ENCODE measurements at regions not wholly inside any gene's neighbourhood (a gene's known extent, or its start where the extent isn't known, plus 50 kb on each side); places are given as distances from the start of the nearest gene placed in this dataset.
"Not testable (repeated sequence)": the region's sequence is repeated elsewhere in the genome, so short reads cannot be mapped to it uniquely, and the experiment has no call there.

DNA sequence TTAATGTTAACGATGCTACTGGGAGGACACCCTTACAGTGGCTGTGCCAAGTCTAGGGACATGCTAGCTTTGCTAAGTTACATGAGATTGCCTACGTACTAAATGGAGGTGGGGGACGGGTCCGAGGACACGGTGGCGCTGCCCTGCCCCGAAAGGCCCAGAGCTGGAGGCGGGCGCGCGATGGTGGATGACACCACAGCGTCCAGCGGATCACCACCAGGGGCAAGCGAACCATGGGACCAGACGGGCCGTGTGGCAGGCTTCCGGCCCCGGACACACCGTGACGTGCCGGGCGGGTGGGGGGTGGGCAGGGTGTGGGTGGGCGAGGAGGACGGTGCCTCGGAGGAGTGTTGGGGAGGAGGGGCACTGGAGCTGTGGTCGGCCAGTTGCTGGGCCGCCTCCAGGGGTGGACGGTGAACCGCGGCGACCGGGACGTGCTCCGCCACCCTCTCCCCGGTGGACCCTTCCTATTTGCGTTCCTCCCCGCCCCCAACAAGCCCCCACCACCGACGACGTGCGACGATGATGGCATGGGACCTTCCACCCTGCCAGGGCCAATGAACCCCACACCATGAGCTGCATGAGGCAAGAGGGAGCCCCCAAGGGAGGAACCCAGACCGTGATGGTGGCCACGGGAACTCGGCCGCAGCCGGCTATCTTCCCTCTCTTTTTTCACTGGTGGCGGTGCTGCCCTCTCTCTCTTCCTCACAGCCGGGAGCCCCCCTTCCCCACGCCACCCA, 773.3 kb upstream of the DEFB115 start:
- DNase-seq = no peak

DNA sequence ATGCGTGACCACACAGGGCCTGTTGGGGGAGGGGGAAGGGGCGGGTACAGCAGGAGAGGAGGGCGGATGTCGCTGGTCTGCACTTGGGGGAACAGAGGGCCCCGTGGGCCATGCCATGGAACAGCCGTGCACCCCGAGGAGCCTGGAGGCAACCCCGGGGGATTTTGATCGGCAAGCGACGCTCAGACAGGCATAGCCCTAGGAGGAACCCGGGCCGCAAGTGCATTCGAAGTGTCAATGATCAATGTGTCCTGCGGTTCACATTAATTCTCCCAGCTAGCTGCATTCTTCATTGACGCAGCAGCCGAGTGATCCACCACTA, 772.8 kb upstream of the DEFB115 start:
- no peak for DNase-seq

DNA sequence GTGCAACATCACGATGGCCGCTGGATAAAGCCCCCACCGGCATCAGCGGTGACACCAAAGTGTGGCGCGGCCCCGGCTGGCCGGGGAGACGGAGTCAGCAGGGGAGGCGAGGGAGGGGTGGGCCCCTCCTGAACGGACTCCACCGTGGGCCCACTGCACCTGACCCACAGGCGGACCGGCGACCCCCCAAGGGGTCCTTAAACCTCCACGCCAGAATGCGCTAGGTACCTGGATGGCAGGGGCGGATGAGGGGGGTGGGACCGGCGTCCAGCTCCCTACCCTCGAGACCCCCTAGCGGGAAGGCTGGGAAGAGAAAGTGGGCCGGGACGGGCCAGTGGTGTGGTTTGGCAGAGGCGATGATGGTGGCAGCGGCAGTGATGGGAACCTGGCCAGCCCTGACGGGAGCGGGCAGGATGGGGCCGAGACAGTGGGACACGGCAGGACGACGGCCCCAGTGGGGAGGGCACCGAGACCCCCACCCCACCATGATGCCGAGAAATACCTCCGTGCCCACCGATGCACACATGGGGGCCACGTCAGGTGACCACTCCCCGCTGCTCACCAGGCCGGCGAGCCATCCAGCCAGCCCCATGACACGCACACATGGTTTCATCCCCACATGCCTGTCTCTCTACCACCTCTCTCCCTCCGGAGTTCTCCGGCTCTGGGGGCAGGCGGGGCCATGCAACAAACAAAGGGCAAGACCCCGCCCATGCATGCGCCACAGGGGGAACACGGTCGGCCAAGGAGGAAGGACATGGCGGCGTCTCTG, 771.9 kb upstream of the DEFB115 start:
- DNase-seq = no peak

DNA sequence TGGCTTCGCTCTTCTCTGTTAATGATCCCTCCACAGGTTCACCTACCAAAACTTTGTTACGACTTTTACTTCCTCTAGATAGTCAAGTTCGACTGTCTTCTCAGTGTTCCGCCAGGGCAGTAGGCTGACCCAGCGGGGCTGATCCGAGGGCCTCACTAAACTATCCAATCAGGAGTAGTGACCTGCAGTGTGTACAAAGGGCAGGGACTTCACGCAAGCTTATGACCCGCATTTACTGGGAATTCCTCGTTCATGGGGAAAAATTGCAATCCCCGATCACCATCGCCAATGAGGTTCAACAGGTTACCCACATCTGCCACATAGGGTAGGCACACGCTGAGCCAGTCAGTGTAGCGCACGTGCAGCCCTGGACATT, 771.4 kb upstream of the DEFB115 start:
- DNase-seq = no peak

DNA sequence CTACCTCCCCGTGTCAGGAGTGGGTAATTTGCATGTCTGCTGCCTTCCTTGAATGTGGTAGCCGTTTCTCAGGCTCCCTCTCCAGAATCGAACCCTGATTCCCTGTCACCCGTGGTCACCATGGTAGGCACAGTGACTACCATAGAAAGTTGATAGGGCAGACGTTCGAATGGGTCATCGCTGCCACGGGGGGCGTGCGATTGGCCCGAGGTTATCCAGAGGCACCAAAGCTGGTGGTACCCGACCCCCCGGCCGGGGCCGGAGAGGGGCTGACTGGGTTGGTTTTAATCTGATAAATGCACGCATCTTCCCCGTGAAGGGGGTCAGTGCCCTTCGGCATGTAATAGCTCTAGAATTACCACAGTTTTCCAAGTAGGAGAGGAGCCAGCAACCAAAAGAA, 770.0 kb upstream of the DEFB115 start:
- not testable (repeated sequence) for DNase-seq

DNA sequence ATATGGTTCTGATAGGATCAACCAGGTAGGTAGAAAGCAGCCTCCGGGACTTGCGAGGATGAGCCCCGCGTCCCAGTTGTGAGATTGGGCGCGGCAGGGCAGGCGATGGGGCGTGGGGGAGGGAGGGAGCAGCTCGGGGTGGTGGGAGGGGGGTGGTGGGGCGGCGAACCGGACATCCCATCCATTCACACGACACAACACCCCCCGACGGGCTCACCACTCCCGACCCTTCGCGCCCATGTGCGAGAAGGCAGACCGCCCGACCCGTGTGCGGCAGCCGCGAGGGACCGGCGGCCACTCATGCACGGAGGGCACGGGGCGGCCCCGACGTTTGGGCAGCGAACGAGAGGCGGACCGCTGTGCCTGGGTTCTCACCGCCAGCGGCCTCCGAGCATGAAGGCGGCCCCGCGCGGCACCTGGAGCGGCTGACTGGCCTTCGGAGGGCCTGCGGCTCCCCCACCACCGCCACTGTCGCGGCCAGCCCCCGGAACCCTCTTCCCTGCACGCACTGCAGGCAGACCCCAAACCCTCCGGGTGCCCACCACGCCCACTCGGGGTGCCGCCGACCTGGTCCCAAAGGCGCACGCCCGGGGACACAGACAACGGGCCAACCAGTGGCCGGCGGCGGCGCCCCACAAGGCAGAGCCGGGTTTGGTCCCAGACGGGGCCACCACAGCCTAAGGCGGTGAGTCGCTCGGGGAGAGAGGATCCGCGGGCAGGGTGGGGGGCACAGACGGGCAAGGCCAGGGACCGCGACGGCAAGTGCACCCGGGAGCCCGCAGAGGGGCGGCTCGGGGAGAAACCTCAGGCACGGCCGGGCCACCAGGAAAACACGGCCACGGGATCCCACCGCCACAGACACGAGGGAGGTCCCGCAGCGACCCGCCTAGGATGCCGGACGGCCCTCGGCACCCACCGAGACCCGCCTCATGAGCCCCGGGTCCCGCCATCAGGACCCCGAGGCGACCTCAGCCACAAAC, 769.2 kb upstream of the DEFB115 start:
- no peak for DNase-seq

DNA sequence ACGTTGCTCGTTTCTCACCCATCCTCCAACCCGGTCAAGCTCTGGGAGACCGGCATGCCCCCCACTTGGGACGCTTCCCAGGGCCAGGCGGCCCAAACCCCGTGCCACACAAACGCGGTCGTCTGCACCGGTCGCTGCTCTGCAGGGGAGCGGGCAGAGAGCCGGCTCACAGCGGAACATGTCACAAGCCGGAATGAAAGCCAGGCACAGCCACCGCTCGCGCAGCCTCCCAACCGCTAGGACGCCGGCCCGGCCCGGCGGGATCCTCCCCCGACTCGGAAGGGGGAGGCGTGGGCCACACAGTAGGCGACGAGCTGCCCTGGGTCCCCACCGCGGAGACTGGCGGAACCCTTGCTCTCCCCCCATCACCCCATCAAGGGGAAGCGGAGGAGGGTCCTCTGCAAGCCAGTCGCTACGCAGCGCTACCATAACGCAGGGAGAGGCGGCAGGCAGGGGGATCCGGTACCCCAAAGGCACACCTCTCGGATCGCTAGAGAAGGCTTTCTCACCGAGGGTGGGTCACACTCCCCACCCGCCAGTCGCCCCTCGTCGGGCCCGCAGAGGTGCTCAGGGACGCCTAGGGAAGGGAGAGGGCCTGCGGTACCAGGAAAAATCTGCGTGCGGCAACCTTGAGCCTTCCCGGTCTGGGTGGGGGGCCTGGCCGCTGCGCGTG, 768.4 kb upstream of the DEFB115 start:
- DNase-seq = no peak

DNA sequence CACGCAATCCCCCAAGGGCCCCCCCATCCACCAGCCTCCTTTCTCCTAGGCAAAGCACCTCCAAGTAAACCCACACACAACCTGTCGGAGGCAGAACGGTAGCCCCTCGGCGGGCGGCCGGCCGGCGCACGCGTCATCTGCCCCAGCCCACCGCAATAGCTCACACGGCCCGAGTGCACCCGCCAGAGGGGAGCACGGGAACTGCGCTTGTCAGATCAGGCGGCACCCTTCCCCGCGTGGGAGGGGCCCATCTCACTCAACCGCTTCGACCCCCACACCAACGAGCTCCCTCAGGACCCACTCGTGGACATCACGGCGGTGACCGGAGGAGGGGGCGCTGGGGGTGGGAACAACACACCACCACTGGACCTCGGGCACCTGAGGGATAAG, 767.9 kb upstream of the DEFB115 start:
- DNase-seq = no peak

DNA sequence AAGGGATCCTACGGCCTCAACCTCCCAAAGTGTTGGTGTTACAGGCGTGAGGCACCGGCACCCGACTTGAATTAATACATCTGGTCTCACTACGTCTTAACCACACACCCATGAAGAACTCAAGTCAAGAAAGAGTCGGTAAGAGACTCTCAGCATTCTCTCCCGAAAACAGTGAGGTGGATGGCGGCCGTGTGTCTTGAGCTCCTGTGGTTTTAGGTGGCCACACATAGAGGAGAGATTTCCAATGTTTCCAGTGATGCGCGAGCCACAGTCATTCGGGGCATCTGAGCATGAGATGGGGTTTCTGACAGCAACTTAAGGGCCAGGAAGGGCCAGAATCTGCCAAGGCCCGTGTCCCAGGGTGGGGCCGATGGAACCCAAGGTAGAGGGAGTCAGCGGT, 766.4 kb upstream of the DEFB115 start:
- DNase-seq = no peak

DNA sequence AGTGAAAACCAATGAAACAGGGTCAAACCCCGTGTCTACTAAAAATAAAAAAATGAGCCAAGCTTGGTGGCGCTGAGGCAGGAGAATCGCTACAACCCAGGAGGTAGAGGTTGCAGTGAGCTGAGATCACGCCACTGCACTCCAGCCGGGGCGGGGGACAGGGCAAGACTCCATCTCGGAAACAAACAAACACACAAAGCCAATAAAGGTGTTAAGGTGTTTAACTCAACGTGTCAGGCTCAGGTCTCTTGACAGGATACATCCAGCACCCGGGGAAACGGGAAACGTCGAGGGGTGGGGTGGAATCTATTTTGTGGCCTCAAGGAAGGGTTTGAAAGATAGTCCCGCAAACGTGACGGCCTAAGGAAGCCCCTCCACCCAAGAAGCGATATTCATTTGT, 760.8 kb upstream of the DEFB115 start:
- DNase-seq = not testable (repeated sequence)

DNA sequence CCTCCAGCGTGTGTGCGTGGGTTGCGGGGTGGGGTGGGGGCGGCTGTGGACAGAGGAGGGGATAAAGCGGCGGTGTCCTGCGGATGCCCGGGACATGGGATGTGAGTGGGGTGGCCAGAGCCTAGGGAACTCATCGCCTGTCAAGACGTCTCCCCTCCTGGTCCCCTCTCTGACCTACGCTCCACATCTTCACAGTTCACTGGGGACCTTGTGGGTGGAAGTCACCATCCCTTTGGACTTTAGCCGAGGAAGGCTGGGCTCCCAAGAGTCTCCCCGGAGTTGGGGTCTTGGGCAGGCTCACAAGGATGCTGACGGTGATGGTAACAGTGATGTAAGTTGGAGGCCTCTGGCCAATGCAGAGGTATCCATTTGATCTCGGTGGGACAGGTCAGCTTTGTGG, 760.3 kb upstream of the DEFB115 start:
- not testable (repeated sequence) for DNase-seq

DNA sequence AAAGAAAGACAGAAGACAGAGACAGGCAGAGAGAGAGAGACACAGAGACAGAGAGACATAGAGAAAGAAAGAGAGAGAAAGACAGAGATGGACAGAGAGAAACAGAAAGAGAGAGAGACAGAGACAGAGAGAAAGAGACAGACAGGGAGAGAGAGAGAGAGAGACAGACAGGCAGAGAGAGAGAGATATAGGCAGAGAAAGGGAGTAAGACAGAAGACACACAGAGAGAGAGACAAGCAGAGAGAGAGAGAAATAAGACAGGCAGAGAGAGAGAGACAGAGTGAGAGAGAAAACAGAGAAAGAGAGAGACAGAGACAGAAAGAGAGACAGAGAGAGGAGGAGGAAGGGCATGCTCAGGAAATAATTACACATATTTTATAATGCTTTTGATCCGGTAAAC, 758.3 kb upstream of the DEFB115 start:
- no peak for DNase-seq

DNA sequence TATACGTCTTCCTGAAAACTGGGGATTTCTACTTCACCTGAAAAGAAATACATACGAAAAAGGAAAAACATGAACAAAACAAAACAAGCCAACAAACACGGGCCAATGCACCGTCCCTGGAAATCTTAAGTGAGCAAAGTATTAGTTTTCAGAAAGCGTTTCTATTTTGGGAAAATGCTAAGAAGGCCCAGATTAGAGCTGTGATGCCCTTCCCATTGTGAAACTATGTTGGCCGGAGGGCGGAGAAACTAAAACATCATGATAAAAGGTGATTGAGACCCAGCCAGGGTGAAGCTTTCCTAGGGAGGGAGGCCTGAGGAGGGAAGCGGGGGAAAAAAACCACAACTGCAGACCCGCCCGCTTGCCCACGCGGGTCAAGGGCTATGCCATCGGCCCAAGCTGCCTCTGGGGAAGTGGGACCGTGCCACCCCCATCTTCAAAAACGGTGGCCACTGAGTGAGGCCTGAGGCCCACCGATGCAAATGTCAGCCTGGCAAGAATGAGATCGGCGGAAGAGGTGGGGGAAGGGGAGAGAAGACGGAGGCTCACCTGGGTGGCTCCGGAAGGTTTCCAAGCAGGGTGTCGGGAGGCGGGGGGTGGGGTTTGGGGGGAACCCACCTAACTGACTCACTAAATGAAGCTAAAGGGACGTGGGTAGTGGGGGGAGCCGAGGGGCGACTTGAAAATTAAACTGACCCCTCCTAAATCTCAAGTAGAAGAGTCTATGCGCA, 757.6 kb upstream of the DEFB115 start:
- DNase-seq = not testable (repeated sequence)

DNA sequence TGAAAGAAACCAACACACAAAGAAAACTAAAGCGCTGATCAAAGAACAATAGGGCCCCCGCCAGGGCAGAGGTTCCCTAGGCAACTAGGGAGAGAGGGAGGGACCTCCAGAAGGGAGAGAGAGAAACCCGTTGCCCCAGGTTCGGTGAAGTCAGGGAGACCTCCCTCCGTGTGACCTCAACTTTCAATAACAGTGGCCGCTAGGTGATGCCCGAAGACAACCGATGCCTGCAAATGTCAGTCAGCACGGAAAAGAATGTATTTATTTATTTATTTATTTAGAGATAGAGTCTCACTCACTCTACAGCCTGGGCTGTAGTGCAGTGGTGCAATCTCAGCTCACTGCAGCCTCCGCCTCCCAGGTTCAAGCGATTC, 757.0 kb upstream of the DEFB115 start:
- peak in 2 of 14 donors; percentile 5 to 10 for DNase-seq

DNA sequence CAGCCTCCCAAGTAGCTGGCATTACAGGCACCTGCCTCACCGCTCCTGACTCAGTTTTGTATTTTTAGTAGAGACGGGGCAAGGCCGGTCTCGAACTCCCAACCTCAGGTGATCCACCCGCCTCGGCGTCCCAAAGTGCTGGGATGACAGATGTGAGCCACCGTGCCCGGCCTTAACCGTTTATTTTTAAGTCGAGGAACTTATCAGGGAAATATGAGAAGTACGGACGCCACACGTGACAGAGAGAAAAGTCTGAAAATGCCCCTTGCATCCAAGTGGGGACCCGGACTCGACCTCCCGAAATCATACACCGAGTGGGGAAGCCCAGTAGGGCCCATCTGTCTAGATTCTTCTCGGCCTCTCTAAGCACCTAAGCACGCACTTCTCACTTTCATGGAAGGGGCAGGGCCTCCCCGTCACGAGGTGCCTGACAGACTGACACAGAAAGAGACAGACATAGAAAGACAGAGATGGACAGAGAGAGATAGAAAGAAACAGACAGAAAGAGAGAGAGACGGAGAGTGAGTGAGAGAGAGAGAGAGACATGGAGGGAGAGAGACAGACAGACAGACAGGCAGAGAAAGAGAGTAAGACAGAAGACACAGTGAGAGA, 756.5 kb upstream of the DEFB115 start:
- DNase-seq = no peak

DNA sequence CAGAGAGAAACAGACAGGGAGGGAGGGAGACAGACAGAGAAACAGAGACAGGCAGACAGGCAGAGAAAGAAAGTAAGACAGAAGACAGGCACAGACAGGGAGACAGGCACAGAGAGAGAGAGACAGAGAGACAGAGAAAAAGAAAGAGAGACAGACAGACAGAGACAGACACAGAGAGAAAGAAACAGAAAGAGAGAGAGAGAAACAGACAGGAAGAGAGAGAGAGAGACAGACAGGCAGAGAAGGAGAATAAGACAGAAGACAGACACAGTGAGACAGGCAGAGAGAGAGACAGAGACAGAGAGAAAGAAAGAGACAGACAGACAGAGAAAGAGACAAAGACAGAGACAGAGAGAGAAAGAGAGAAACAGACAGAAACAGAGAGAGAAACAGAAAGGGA, 754.8 kb upstream of the DEFB115 start:
- DNase-seq = no peak

DNA sequence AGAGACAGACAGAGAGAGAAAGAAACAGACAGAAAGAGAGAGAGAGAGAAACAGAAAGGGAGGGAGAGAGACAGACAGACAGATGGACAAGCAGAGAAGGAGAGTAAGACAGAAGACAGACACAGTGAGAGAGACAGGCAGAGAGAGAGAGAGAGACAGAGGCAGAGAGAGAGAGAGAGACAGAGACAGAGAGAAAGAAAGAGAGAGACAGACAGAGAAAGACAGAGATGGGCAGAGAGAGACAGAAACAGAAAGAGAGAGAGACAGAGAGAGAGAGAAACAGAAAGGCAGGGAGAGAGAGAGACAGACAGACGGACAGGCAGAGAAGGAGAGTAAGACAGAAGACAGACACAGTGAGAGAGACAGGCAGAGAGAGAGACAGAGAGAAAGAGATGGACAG, 754.3 kb upstream of the DEFB115 start:
- not testable (repeated sequence) for DNase-seq

DNA sequence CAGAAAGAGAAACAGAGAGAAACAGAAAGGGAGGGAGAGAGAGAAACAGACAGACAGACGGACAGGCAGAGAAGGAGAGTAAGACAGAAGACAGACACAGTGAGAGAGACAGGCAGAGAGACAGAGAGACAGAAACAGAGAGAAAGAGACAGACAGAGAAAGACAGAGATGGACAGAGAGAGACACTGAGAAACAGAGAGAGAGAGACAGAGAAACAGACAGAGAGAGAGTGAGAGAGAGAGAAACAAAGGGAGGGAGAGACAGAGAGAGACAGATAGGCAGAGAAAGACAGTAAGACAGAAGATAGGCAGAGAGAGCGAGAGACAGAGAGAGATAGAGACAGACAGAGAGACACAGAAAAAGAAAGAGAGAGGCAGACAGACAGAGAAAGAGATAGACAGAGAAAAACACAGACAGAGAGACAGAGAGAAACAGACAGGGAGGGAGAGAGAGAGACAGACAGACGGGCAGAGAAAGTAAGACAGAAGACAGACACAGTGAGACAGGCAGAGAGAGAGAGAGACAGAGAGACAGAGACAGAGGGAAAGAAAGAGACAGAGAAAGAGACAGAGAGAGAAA, 753.4 kb upstream of the DEFB115 start:
- DNase-seq = no peak

DNA sequence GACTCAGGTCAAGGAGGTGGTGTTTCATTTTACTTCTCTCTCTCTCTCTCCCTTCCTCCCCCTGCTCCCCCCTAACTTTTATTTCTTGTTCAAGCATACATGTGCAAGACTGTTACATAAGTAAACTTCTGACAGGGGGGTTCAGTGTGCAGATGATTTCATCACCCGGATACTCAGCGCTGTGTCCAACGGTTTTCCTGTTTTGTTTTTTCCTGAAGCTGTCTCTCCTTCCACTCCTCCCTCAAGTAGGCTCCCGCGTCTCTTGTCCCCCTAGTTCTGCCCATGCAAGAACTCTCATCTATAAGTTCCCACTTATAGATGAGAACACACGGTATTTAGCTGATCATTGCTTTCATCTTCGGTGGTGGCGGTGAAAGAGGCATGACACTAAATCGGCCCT, 751.9 kb upstream of the DEFB115 start:
- no peak for DNase-seq

DNA sequence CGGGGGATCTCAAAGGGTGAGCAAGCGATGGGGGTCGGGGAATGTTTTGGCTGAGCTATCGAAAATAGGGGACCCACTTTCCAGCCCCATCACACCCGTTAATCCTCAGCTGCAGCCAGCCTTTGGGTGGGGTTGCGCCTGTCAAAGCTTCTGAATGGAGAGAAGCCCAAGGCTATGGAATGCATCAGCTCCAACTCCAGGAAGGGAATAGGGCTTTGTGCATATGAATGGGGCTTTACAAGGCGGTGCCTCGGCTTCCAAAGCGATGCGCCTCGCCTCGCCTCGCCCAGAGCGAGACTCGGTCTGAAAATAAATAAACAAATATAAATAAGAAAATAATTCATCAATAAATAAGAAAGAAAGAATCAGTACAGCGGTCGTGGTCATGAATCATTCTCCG, 751.4 kb upstream of the DEFB115 start:
- no peak for DNase-seq

DNA sequence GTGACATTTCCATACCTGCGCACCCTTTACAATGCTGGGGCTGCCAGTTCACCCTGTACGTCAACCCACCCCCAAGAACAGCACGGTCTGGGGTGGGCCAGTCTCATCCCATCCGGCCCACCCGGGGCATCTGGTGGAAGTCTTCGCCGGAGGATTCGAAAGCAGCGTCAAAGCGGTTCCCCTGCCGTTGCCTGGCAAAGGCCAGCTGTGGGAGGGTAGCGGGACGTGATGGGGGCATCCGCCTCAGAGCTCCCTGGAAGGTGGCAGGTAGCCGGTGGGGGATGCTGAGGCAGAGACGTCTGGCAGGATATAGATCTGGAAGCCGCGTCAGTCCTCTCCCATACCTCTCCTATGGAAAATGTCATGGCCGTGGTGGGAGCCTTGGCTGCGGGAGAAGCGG, 749.1 kb upstream of the DEFB115 start:
- DNase-seq = not testable (repeated sequence)

All from C1 segment of cervical spinal cord (tissue), 14 donors.